Endothelial cell of umbilical vein (primary cell): ENCODE measurements at regions not wholly inside any gene's neighbourhood (a gene's known extent, or its start where the extent isn't known, plus 50 kb on each side); places are given as distances from the start of the nearest gene placed in this dataset.
"Not testable (repeated sequence)": the region's sequence is repeated elsewhere in the genome, so short reads cannot be mapped to it uniquely, and the experiment has no call there.

Experiments
- BruUV-seq: library from RNA; stranded (reverse); fragments of 400-500 nt; replicated peaks from 2 replicates; lab custom pipeline; 2021; lab: Mats Ljungman, UMichigan
- CTCF ChIA-PET: fragments of 300-600, 350-600 bp; sonication (Branson Sonifier 250); formaldehyde crosslinking; loops from one replicate; lab custom pipeline; 2021; ENCODE audit warnings: antibody characterized with exemption, inconsistent platforms; lab: Charles Lee
- POLR2A ChIA-PET: fragments of 300-600, 350-600 bp; sonication (Branson Sonifier 250); formaldehyde crosslinking; loops from one replicate; lab custom pipeline; 2021; ENCODE audit warnings: antibody characterized with exemption, inconsistent platforms; lab: Charles Lee
- DNase-seq: peaks from one replicate; pipeline ENCODE4 v3.0.0-alpha.2; 2011; ENCODE audit warnings: low read depth, low spot score
- FAIRE-seq: peaks from 2 replicates; lab custom pipeline; 2011; peaks lifted over from hg19 to GRCh38; lab: Jason Lieb, UNC
- H2AFZ ChIP-seq: 2 replicates; pipeline ENCODE4 v1.6.0; 2012; ENCODE audit warnings: low read depth, low read length, control low read depth, inconsistent platforms
- H3K27ac ChIP-seq: 2 replicates; pipeline ENCODE4 v1.5.1; 2011; ENCODE audit warnings: low read depth, mild to moderate bottlenecking, control low read depth, low read length, moderate library complexity; ENCODE audit not compliant: insufficient read depth
- H3K27me3 ChIP-seq, 2 experiments: 2 replicates each; pipeline versions ENCODE4 v1.6.0 to v1.6.1; 2011; ENCODE audit warnings: low read length in 2 of 2, mixed read lengths in 1 of 2; ENCODE audit not compliant: control insufficient read depth in 2 of 2, insufficient read depth in 2 of 2
- H3K36me3 ChIP-seq, 2 experiments: 2 replicates in 1 of 2; 3 replicates in 1 of 2; pipeline ENCODE4 v1.5.1; 2011; ENCODE audit warnings: low read length in 2 of 2, mild to moderate bottlenecking in 1 of 2, moderate library complexity in 1 of 2; ENCODE audit not compliant: control insufficient read depth in 2 of 2, insufficient read depth in 2 of 2; ENCODE audit errors: extremely low read depth in 1 of 2
- H3K4me1 ChIP-seq: 3 replicates; pipeline ENCODE4 v1.5.1; 2011; ENCODE audit warnings: mild to moderate bottlenecking, low read length; ENCODE audit not compliant: control insufficient read depth, insufficient read depth; ENCODE audit errors: extremely low read depth
- H3K4me2 ChIP-seq: 2 replicates; pipeline ENCODE4 v1.6.1; 2011; ENCODE audit warnings: low read length, control low read depth, mixed read lengths; ENCODE audit not compliant: insufficient read depth
- H3K4me3 ChIP-seq, 3 experiments: fragments of 200-600 bp in 1 of 3; sonication (generic), shearing (Covaris generic) in 1 of 3; replicated peaks in 1 of 3; 2 replicates each; pipeline ENCODE4 v1.5.1; 2011 to 2016; ENCODE audit warnings: control low read depth in 3 of 3, low read length in 3 of 3, mild to moderate bottlenecking in 2 of 3, inconsistent platforms in 1 of 3, low read depth in 1 of 3, moderate library complexity in 1 of 3; ENCODE audit not compliant: insufficient read depth in 1 of 3
- H3K79me2 ChIP-seq: 2 replicates; pipeline ENCODE4 v1.6.0; 2012; ENCODE audit warnings: low read length, inconsistent platforms; ENCODE audit not compliant: control insufficient read depth, insufficient read depth
- H3K9ac ChIP-seq: replicated peaks from 2 replicates; pipeline ENCODE3; 2011; ENCODE audit warnings: low read length, control low read depth; ENCODE audit not compliant: insufficient read depth; ENCODE audit errors: extremely low read depth
- H3K9me1 ChIP-seq: replicated peaks from 3 replicates; pipeline ENCODE4 v1.6.0; 2011; ENCODE audit warnings: mild to moderate bottlenecking, low read length; ENCODE audit not compliant: control insufficient read depth, insufficient read depth; ENCODE audit errors: extremely low read depth
- H3K9me3 ChIP-seq: replicated peaks from 2 replicates; pipeline ENCODE4 v1.5.1; 2012; ENCODE audit warnings: low read length, inconsistent platforms; ENCODE audit not compliant: control insufficient read depth, insufficient read depth
- H4K20me1 ChIP-seq: replicated peaks from 2 replicates; pipeline ENCODE3; 2011; ENCODE audit warnings: mild to moderate bottlenecking, low read length; ENCODE audit not compliant: control insufficient read depth, insufficient read depth; ENCODE audit errors: extremely low read depth
- EZH2 ChIP-seq: IDR thresholded peaks from 2 replicates; pipeline ENCODE4 v1.6.1; 2012; ENCODE audit warnings: borderline replicate concordance, low read depth, mild to moderate bottlenecking, moderate library complexity, low read length, inconsistent platforms; ENCODE audit not compliant: severe bottlenecking
- FOS ChIP-seq: IDR thresholded peaks from 2 replicates; pipeline ENCODE4 v1.6.1; 2011; ENCODE audit warnings: mild to moderate bottlenecking, low read length, moderate library complexity, borderline replicate concordance; ENCODE audit not compliant: insufficient read depth
- GATA2 ChIP-seq: IDR thresholded peaks from 2 replicates; pipeline ENCODE4 v1.7.0; 2011; ENCODE audit warnings: low read depth, mild to moderate bottlenecking, moderate library complexity, mixed read lengths, low read length; ENCODE audit not compliant: insufficient read length, insufficient read depth
- JUN ChIP-seq: IDR thresholded peaks from 2 replicates; pipeline ENCODE4 v1.6.1; 2011; ENCODE audit warnings: borderline replicate concordance, low read depth; ENCODE audit not compliant: insufficient read length, insufficient read depth
- MYC ChIP-seq: IDR thresholded peaks from one replicate; pipeline ENCODE4 v1.6.1; 2011; ENCODE audit warnings: mild to moderate bottlenecking, low read depth, low read length
- POLR2A ChIP-seq: IDR thresholded peaks from 2 replicates; pipeline ENCODE4 v1.6.1; 2012; ENCODE audit warnings: low read depth, mild to moderate bottlenecking, control low read depth, low read length
- POLR2AphosphoS5 ChIP-seq: IDR thresholded peaks from 2 replicates; pipeline ENCODE4 v1.6.1; 2012; ENCODE audit warnings: low read depth, mild to moderate bottlenecking, control low read depth, low read length, moderate library complexity; ENCODE audit not compliant: insufficient read depth
- dilution Hi-C: fragments of 300-500 bp; cut with MboI; formaldehyde crosslinking; loops from one replicate; pipeline ENCODE4 v1.15.0; 2019; ENCODE audit warnings: low sequenced_read_pairs; ENCODE audit not compliant: extremely low pct_ligation_motif_present
- intact Hi-C: fragments of 100-400 bp; cut with micrococcal nuclease; formaldehyde crosslinking; loops from one replicate; pipeline ENCODE4 v1.10.0; 2022
- TF ChIP-seq, protein P1 (sequence below): IDR thresholded peaks from 2 replicates; pipeline ENCODE4 v1.6.1; 2011; ENCODE audit not compliant: insufficient read depth, insufficient read length
- TF ChIP-seq, protein P2 (sequence below), 2 donors: IDR thresholded peaks; 1 replicate in 1 of 2; 2 replicates in 1 of 2; pipeline ENCODE4 v1.5.1; 2011; ENCODE audit warnings: low read length in 2 of 2, mild to moderate bottlenecking in 2 of 2, moderate library complexity in 2 of 2, control low read depth in 1 of 2, inconsistent platforms in 1 of 2, low read depth in 1 of 2; ENCODE audit not compliant: insufficient read depth in 1 of 2; ENCODE audit errors: extremely low read depth in 1 of 2

DNA sequence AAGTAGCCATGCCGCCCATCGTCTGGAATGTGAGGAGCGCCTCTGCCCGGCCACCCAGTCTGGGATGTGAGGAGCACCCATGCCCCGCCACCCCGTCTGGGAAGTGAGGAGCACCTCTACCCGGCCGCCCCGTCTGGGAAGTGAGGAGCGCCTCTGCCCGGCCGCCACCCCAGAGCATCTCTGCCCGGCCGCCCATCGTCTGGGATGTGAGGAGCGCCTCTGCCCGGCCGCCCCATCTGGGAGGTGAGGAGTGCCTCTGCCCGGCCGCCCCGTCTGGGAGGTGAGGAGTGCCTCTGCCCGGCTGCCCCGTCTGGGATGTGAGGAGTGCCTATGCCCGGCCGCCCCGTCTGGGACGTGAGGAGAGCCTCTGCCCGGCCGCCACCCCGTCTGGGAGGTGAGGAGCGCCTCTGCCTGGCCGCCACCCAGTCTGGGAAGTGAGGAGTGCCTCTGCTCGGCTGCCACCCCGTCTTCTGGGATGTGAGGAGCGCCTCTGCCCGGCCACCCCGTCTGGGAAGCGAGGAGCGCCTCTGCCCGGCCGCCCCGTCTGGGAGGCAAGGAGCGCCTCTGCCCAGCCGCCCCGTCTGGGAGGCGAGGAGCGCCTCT is 126.7 kb upstream of the MED14 start:
- H3K4me3 ChIP-seq, H3K79me2 ChIP-seq, H2AFZ ChIP-seq, POLR2A ChIA-PET, H4K20me1 ChIP-seq, DNase-seq, intact Hi-C loops, H3K27ac ChIP-seq, H3K4me1 ChIP-seq, H3K4me2 ChIP-seq, BruUV-seq, dilution Hi-C loops, CTCF ChIA-PET, H3K9ac ChIP-seq, H3K36me3 ChIP-seq, H3K27me3 ChIP-seq, H3K9me1 ChIP-seq, H3K9me3 ChIP-seq, FAIRE-seq: not testable (repeated sequence)

DNA sequence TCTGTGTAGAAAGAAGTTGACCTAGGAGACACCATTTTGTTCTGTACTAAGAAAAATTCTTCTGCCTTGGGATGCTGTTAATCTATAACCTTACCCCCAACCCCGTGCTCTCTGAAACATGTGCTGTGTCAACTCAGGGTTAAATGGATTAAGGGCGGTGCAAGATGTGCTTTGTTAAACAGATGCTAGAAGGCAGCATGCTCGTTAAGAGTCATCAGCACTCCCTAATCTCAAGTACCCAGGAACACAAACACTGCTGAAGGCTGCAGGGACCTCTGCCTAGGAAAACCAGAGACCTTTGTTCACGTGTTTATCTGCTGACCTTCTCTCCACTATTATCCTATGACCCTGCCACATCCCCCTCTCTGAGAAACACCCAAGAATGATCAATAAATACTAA is 127.9 kb upstream of the MED14 start:
- H3K79me2 ChIP-seq, H3K9me1 ChIP-seq, H3K27ac ChIP-seq, DNase-seq, H2AFZ ChIP-seq, dilution Hi-C loops, H3K4me3 ChIP-seq, CTCF ChIA-PET, BruUV-seq, H3K9ac ChIP-seq, H3K4me2 ChIP-seq, H3K27me3 ChIP-seq, H4K20me1 ChIP-seq, FAIRE-seq, H3K9me3 ChIP-seq, POLR2A ChIA-PET, intact Hi-C loops, H3K36me3 ChIP-seq: not testable (repeated sequence)
- H3K4me1 ChIP-seq = peaks cover 11% of the 10 kb centered on the region

DNA sequence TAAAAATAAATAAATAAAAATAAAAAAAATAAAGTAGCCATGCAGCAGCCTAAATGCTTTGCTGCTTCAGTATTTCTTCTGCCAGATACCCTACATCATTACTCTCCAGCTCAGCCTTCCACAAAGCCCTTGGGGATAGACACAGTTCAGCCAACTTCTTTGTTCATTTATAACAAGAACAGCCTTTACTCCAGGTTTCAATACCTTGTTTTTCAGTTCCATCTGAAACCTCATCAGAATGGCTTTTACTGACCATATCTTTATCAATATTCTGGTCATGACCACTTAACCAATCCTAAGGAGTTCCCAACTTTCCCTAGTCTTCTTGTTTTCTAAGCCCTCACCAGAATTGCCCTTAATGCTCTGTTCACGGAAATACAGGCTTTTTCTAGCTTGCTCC is 128.3 kb upstream of the MED14 start:
- intact Hi-C loops (no loop called here), dilution Hi-C loops (no loop called here)
- CTCF ChIA-PET = no interaction called here
- FAIRE-seq (no peak), DNase-seq (no peak)
- POLR2A ChIA-PET = no interaction called here
- no TSS peak for BruUV-seq
- no peak overlapping the region for H3K4me3 ChIP-seq
- peaks cover 11% of the 10 kb centered on the region for H3K4me1 ChIP-seq
- H3K9me1 ChIP-seq = no peaks in the 10 kb centered on the region
- H3K9ac ChIP-seq = no peak overlapping the region
- H3K79me2 ChIP-seq = no peaks in the 10 kb centered on the region
- TF ChIP-seq MYC = no peak
- TF ChIP-seq, protein P1, sequence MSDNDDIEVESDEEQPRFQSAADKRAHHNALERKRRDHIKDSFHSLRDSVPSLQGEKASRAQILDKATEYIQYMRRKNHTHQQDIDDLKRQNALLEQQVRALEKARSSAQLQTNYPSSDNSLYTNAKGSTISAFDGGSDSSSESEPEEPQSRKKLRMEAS = no peak
- no peak for TF ChIP-seq GATA2
- TF ChIP-seq FOS = no peak
- no peak for TF ChIP-seq POLR2A
- TF ChIP-seq, protein P2, sequence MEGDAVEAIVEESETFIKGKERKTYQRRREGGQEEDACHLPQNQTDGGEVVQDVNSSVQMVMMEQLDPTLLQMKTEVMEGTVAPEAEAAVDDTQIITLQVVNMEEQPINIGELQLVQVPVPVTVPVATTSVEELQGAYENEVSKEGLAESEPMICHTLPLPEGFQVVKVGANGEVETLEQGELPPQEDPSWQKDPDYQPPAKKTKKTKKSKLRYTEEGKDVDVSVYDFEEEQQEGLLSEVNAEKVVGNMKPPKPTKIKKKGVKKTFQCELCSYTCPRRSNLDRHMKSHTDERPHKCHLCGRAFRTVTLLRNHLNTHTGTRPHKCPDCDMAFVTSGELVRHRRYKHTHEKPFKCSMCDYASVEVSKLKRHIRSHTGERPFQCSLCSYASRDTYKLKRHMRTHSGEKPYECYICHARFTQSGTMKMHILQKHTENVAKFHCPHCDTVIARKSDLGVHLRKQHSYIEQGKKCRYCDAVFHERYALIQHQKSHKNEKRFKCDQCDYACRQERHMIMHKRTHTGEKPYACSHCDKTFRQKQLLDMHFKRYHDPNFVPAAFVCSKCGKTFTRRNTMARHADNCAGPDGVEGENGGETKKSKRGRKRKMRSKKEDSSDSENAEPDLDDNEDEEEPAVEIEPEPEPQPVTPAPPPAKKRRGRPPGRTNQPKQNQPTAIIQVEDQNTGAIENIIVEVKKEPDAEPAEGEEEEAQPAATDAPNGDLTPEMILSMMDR (IDR thresholded peaks at IDR 0.05; ENCODE audit: extremely low read depth in 1 of 2, insufficient read depth in 1 of 2, low read depth in 1 of 2, low read length in 2 of 2) = no peak
- no peak for TF ChIP-seq POLR2AphosphoS5
- TF ChIP-seq EZH2 = no peak
- no peak for TF ChIP-seq JUN
- no peaks in the 10 kb centered on the region for H3K27me3 ChIP-seq
- no peaks in the 10 kb centered on the region for H3K9me3 ChIP-seq
- H3K4me2 ChIP-seq = no peak overlapping the region
- no peak overlapping the region for H3K27ac ChIP-seq
- no peaks in the 10 kb centered on the region for H3K36me3 ChIP-seq
- H2AFZ ChIP-seq = no peak overlapping the region
- H4K20me1 ChIP-seq = no peaks in the 10 kb centered on the region
